Stimulated activated CD4-positive, alpha-beta T cell treated with anti-CD3 and anti-CD28 coated beads, Interleukin-2, amount 100 ng/mL, for 48 hours (primary cell): ENCODE measurements at regions not wholly inside any gene's neighbourhood (a gene's known extent, or its start where the extent isn't known, plus 50 kb on each side); places are given as distances from the start of the nearest gene placed in this dataset.

Source experiments
- DNase-seq, 2 donors: peaks; one replicate each; pipeline ENCODE4 v3.0.0-alpha.2; 2020

DNA sequence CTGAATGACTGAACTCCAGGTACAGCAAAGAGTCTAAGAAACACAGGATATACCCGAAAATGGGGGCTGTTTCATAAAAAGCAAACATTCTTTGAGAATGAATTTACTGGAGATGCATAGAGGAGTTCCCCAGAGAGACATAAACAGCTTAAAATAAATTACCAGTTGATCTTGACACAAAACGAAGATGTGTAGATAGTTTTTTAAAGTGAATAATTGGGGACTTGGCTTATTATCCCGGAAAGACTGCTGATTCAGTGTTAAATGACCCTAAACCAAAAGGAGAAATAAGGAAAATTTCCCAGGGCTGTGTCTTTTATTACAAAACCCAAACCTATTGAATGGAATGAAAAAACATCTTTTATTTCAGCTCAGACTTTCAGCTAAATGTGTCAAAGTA is 1052.8 kb upstream of the TMEM132C start:
- no peak for DNase-seq

DNA sequence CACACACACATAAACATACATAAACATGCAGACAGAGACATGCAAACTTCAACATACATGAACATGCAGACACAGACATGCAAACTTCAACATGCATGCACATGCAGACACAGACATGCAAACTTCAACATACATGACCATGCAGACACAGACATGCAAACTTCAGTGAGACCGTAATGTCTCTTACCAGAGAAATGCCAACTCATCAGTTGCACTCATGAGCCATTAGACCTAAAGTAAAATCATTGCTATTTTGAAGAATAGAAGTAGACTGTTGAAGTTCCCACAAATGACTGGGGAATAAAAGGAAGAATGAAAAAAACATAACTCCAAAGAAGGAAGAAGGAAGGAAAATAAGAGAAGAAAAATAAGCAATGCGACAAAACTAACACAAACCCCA is 1044.0 kb upstream of the TMEM132C start:
- no peak for DNase-seq

DNA sequence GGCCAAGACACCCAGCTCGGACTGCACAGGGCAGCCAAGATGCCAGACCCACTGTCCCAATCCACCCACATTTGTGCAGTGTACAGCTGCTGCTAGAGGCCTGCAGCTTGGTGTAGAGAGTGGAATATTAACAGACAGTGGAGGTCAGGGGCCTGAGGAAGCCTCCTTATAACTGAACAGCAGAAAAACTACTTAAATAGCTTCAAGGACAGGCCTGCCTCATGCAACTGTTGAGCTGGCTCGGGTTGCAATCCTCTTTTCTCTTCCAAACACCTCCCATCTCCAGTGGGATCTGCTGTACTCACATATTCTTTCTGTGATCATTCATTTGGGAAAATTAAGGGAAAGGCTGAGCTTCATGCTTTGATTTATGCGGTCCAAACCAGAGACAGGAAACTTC is 1043.2 kb upstream of the TMEM132C start:
- no peak for DNase-seq

DNA sequence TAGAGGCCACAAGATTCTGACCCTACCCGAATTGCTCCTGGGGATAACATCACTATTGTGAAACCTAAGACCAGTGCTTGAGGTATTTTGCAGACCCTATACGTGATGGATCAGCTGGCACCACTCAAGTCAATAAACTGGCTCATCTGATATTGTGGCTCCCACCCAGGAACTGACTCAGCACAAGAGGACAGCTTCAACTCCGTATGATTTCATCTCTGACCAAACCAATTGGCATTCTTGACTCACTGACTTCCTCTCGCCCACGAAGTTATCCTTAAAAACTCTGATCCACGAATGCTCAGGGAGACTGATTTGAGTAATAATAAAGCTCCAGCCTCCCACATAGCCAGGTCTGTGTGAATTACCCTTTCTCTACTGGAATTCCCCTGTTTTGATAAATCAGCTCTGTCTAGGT is 1036.1 kb upstream of the TMEM132C start:
- DNase-seq = no peak

DNA sequence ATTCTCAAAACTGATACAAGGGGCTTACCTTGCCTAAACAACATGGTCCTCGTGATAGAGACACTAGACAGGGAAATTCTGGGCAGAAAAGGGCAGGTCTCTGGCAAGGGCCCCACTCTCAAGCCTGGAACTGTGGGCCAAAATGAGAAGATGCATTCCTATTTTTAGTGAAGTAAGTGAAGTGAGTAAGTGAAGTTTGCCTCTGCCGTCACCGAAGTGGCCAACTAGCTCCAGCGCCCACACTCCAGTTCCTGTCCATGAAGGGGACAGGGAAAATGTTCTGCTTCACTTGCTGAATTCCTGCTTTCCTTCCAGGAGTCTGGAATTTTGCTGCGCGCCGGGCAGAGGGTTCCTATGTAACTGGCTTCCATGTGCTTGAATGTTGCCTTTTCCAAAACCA is 1035.6 kb upstream of the TMEM132C start:
- DNase-seq = no peak

DNA sequence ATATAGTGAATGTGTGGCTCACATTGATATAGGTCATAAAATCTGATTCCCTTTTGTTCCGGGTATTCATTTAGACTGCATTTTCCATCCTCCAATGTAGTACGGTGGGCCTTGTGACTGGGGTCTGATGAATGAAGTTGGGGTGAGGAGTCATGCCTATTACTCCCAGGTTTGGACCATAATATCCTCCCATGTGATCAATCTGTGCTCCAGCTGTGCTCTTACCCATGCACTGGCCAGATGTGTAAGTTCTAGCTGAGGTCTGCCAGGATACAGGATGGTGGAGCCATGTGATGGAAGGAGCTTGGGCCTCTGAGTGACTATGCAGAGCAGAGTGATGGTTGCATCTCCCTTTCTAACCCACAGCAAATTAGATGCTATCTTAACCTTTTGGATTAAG is 1034.0 kb upstream of the TMEM132C start:
- no peak for DNase-seq

DNA sequence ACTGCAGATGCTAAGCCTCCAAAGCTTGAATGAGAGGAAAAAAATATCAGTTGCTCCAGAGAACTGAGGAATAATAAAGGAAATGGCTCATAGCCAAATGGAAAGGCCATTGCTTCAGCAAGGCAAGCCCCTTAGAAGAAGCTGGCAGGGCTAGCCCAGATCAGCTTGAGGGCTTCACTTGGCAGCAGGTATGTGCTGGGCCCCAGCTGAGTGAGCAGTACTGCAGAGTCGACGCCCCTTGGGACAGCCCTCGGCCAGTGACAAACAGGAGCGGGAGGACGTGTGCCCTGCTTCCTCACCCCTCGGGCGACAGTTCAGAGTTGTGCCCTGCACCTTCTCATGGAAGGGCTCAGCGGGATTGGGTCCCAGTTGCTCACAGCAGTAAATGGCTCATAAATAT is 1031.2 kb upstream of the TMEM132C start:
- DNase-seq = no peak

DNA sequence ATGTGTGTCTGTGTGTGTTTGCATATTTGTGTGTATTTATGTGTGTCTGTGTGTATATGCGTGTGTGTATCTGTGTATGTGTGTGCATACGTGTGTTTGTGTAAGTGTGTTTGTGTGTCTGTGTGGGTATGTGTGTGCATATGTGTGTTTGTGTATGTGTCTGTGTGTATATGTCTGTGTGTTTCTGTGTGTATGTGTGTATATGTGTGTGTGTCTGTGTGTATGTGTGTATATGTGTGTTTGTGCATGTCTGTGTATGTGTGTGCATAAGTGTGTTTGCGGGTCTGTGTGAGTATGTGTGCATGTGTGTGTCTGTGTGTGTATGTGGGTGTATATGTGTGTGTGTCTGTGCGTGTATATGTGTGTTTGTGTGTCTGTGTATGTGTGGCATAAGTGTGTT is 1030.5 kb upstream of the TMEM132C start:
- no peak for DNase-seq

DNA sequence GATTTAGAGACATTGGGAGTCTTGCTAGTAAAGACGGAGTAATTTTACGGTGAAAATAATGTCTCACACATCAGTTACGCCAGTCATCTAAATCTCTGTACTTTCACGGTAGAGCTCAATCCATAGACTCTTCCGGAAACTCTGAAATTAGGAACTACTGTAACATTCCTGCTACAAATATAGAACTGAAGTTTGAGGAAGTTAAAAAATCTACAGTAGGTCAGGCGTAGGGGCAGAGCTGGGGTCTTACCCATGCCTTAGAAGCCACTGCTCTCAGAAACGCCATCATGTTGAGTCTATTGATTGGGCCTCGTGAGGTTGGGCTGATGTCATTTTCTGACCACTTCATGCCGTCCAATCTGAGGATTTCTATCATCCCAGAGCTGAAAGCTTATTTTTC is 1029.8 kb upstream of the TMEM132C start:
- no peak for DNase-seq

DNA sequence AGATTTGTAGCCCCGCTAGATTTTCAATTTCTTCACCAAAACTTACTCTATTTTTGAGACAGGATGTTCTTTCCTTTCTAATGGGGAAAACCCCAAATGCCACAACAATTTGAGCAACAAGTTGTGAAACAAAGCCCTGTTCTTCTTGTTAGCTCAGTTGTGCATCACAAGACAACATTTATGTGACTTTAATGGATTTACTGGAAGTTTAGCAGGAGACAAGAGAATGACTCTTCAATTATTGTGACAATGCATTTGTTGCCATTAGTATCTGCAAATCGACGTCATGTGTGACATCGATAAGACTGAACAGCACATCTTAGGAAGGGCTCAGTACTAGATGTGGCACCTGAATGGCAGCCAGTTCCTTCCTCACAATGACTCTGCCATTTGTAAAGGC is 1028.9 kb upstream of the TMEM132C start:
- no peak for DNase-seq

DNA sequence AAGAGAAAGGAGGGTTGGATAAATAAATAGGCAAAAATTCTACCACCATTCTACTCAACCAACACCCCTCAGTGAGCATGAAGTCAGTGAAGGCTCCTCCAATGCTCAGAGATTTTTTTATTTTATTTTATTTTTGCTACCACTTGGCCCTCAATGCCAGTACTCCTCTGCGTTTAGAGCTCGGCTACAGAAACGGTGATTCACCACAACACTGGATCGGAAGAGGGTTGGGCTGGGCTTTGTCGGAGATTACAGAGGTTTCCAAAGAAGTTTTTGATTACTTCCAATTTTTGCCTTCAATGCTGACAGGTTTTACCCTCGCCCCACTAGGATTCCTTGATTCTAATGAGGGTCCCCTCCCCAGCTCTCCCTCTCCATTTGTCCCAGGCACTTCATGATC is 1027.2 kb upstream of the TMEM132C start:
- DNase-seq = no peak

DNA sequence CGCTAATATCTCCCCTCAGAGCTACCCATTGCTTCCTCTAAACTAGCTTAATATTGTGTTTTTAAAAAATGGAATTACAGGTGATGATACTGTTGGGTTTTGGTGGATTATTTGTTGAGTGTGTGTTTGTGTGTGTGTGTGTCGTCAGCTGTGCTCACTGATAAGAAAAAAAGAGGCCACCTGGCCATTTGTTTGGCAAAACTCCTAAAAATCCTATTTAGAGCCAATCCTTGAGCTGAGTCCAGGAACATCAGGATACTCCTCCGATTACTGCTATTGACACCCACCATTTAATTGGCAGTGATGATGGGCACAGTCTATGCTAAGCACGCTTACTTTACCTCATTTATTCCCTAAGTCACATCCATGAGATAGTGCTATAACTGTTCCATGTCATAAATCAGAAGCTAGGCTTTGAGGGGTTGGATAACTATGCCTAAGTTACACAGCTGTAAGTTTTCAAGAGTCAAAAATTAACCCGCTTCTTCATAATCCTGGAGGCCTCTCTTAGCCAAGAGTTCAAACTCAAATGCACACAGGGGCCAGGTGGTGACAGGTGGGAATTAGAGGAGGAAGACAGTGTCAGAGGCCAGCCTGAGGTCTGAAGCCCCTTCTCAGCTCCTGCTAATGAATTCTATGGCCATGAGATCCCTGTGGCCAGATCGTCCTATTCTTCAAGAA is 1026.6 kb upstream of the TMEM132C start:
- DNase-seq = no peak

DNA sequence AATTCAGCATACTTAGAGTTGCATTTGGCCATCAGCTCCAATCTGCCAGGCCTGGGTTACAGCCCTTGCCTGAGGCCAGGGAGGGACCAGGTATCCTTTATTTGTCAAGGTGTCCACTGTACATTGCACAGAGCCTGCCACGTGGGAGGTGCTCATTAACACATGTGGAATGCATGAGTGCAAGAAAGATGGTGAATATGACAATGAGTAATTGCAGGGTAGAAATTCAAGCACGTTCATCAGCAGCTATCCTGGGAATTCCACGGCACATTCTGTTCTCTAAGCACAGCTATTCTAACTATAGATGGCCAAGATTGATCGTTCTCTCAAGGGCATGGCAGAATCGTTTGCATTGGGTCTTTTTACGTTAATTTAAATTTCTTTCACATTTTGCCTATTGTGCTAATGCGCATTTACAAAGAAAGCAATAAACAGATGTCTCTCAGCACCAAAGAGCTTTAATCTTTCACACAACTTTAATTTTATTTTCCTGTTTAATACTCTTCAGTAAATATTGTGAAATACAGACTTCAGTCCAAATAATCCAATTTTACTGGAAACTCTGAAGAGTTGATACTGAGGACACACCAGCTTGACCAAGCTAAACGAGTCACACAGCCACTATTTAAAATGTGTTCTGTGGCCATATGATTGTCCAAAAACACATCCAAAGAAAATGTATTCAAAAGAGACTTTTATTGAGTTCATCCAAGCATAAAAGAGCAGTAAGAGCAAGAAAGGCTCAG is 1025.7 kb upstream of the TMEM132C start:
- no peak for DNase-seq

DNA sequence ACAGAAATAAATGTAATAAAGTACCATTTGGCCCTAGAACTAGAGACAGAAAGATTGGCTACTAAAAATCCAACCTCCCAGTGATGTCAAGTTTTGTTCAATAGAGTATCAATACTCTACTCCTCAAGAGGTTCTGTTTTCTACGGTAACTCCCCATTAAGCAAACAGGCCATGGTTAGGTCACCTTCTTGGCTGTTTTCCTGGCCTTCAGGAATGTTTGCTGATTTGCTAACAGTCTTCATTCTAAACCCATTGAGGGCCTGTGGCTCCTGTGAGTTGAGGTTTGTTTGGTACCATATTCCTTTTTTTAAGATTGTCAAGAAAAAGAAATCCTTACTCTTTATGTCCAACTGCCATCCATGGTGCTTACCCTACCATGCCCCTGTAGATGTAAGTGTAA is 1022.0 kb upstream of the TMEM132C start:
- DNase-seq = no peak

DNA sequence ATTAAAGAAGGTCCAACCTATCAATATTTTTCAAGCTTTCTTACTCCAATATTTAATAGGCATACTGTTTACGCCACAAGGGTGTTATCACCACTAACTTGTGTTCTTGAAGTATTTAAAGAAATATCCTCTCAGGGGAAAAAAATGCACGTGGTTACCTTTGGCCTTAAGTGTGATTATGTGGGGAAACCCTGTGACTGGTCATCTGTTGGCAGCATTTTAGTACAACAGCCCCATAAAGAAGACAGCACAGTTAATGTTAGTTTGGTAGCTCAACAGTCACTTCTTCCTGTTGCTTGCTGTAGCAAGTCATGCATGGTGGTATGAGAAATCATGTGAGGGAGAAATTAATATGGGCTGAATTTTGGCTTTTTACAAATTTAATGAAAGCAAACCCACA is 1021.5 kb upstream of the TMEM132C start:
- DNase-seq = no peak

DNA sequence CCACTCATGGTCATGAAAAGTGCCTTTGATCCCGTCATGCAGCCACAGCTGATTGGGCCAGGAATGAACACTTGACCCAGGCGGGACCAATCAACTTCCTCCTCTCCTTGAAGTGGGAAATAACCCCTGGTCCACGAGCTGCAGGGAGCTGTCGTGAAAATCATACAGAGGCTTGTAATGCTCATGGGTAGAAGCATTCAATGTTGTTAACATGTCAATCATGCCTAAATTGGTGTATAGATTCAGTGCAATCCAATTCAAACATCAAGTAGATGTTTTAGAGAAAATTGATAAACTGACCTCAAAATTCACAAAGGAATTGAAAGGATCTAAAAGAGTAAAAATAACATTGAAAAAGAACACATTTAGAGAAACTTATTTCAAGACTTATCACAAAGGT is 1019.0 kb upstream of the TMEM132C start:
- DNase-seq = no peak

DNA sequence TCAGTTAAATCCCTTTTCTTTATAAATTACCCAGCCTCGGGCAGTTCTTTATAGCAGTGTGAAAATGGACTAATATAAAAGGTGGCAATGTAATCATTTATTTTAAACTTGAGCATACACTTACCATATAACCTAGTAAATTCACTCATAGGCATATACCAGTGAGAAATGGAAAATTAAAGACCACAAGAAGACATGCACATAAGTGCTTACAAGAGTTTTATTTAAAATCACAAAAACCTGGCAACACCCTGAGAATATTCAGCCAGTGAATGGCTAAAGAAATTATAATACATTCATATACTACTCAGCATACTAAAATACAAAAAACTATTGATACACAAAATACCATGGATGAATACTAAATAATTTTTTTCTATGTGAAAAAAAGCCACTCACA is 1017.5 kb upstream of the TMEM132C start:
- DNase-seq = no peak

DNA sequence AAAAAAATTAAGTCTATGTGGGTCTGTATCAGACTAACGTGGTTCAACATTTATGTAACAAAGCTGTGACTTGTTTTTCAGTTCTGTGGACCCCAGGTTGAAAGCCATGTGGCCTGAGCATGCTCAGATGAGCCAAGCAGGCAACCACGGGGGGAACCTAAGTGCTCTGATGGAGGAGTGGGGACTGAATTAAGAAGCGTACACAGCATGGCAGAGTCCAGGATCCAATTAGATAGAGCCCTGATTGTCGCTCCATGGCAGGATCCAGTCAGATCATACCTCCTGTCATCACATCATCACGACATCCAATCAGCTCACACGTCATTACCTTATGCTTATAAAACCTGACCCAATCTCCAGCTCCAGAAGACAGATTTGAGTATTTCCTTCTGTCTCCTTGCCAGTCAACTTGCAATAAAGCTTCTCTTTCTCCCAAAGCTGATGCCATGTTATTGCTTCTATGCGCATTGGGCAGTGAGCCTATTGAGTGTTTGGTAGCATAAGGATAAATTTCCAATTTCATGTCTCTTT is 1013.1 kb upstream of the TMEM132C start:
- no peak for DNase-seq

DNA sequence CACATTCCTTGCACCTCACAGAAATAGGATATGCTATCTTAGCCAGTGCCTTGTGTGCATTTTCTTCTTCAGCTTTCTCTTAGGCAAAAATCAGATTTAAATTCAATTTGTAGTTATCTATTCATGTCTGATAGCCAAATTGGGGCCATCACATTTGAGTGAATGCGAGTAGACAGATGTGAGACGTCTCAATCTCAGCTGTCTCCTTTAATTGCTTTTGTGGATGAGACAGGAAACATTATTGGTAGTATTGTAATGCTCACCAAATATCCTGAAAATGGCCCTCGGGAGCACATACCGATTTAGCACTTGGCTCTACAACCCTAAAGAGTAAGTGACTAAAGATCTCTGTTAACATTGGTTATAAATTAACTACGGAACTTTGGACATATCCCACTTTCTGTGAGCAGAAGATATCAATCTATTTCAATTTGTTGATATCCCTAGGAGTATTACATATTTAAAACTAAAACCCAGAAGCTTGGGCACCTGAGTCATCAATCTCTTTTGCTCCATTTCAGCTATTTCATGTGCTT is 1012.5 kb upstream of the TMEM132C start:
- no peak for DNase-seq

DNA sequence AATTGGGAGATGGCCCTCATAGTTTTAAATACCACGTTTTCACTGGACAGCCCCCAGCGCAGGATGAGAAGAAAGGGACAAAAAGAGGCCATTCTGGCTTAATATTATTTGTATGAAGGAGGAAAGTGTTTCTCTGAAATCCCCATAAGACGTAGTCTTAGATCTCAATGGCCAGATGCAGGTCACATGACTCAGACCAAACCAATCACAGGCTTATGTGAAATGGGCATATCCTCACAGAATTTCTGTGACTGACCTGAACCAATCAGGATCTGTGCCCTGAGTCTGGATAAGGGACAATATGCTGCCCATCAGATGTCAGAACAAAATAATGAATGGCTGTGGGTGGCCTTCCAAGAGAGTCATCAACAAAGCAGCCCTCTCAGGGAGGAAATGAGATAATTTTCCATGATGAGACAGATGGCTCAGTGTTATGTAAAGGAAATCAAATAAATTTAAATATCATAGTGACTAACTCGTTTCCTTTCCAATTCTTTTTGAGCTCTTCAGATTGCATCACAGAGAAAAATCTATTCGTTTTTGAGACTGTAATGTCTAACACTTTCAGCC is 1009.5 kb upstream of the TMEM132C start:
- DNase-seq = no peak

DNA sequence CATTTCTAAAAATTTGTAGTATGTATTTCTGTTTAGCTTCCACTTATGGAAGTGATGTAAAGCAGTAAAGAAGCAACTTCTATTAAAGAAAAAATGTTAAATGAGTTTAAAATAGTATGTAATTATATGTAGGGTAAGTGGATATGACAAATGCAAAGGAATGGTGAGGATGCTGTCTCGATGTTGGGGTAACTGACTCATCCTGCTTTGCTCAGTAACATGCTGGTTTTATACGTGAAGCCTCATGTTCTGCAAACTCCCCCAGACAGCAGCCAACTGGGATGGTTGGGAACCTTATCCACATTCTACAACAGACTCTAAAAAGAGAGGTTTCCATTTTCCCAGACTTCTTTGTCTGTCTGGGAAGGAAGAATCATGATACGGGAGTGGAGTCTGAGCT is 1006.4 kb upstream of the TMEM132C start:
- no peak for DNase-seq

DNA sequence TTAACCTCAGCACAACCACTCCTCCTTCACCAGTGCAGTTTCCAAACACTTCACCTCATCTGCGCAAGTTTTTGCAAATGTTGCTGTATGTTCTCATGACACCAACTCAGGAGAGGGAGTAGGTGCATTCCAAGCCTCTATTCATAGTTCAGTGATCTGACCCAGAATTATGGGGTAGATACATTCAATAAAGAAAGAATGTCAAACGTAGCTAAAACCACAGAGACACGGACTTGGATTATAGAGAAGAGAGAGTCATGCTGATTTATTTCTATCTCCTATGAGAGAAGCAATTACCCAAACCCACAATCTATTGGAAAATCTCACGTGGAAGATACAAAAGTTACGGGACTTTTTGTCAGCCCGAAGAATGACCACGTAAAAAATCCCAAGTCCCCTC is 1006.0 kb upstream of the TMEM132C start:
- DNase-seq = no peak

DNA sequence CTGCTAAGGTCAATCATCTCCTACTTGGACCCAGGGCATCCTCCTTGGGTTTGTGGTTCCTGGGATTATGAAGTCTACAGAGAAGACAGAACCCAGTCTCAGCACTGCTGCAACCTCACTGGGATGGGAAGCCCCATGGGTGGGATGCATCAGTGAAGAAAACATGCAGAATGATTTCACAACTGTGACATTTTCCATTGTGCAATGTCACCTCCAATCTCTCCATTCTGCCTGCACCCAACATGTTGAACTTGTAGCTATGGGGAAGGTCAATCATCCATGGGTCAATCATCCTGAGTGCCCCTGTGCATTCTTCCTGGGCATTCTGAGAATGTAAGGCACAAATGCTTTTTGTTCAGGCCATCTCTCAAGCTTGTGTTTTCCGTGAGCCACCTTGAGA is 1004.4 kb upstream of the TMEM132C start:
- DNase-seq = no peak

DNA sequence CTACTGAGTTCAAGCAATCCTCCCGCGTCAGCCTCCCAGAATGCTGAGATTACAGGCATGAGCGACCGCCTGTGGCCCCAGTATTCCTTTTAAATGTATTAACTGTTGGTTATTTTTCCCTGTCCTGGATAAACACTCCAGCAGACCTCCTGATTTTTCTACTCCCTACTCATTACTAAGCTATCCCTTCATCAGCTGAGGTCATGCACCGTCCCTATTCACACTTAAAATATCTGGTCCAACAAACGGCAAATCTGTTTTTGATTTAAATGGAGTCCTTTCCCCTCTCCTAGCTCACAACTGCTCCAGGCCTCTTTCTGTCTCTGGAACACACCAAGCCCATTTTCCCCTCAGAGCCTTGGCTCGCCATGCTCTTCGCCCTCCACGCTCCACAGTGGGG is 1003.3 kb upstream of the TMEM132C start:
- no peak for DNase-seq
